Large intestine (tissue), 3 donors: ENCODE measurements at regions not wholly inside any gene's neighbourhood (a gene's known extent, or its start where the extent isn't known, plus 50 kb on each side); places are given as distances from the start of the nearest gene placed in this dataset.
A peak's percentile ranks its signal among the peaks of the same experiment; 100 is the strongest.
"Not testable (repeated sequence)": the region's sequence is repeated elsewhere in the genome, so short reads cannot be mapped to it uniquely, and the experiment has no call there.

Experiments used
- DNase-seq, 2 donors: peaks; one replicate each; pipeline versions ENCODE4 v3.0.0 to v3.0.0-alpha.2; 2013
- H3K27ac ChIP-seq: one replicate; pipeline ENCODE4 v1.5.1; 2013; ENCODE audit warnings: low read length
- H3K27me3 ChIP-seq: 2 replicates; pipeline ENCODE4 v1.6.1; 2013; ENCODE audit warnings: low read length; ENCODE audit not compliant: control insufficient read depth, insufficient read depth
- H3K36me3 ChIP-seq: 2 replicates; pipeline ENCODE4 v1.6.1; 2013; ENCODE audit warnings: low read length; ENCODE audit not compliant: control insufficient read depth, insufficient read depth
- H3K4me1 ChIP-seq: one replicate; pipeline ENCODE4 v1.6.1; 2013; ENCODE audit warnings: low read length; ENCODE audit not compliant: control insufficient read depth, insufficient read depth
- H3K4me3 ChIP-seq: one replicate; pipeline ENCODE4 v1.5.1; 2013; ENCODE audit warnings: low read length
- H3K9me3 ChIP-seq: one replicate; pipeline ENCODE4 v1.6.1; 2013; ENCODE audit warnings: mild to moderate bottlenecking, low read depth, low read length, moderate library complexity; ENCODE audit not compliant: control insufficient read depth
- WGBS: methylation state at CpG from one replicate; pipeline ENCODE4 v1.1.5; 2013; ENCODE audit warnings: low lambda C conversion rate; ENCODE audit not compliant: insufficient coverage; 5-methylcytosine and 5-hydroxymethylcytosine counted together

- not testable (repeated sequence) for H3K27ac ChIP-seq, H3K36me3 ChIP-seq, H3K27me3 ChIP-seq, H3K9me3 ChIP-seq, H3K4me3 ChIP-seq, H3K4me1 ChIP-seq
- peak; percentile 31 to 50 for DNase-seq
- no CpG with 5 or more reads among the region's 6 CpGs for WGBS
Measured at GRCh38 chr2:87496036-87497006, 251.6 kb upstream of the PLGLB2 start.

- not testable (repeated sequence) for H3K27ac ChIP-seq, H3K4me1 ChIP-seq
- no CpG with 5 or more reads among the region's 3 CpGs for WGBS
Measured at GRCh38 chr2:87497135-87497534, 250.8 kb upstream of the PLGLB2 start.

GRCh38 chr2:87497700-87498099 lies 250.2 kb upstream of the PLGLB2 start:
- WGBS = no CpG with 5 or more reads among the region's 4 CpGs
- not testable (repeated sequence) for H3K4me3 ChIP-seq, H3K36me3 ChIP-seq, H3K4me1 ChIP-seq, DNase-seq, H3K27ac ChIP-seq, H3K27me3 ChIP-seq, H3K9me3 ChIP-seq

More at GRCh38 chr2:87497135-87497534, 250.8 kb upstream of the PLGLB2 start:
- H3K9me3 ChIP-seq, H3K36me3 ChIP-seq, DNase-seq, H3K27me3 ChIP-seq, H3K4me3 ChIP-seq: not testable (repeated sequence)

- H3K4me3 ChIP-seq, H3K9me3 ChIP-seq, H3K27me3 ChIP-seq, H3K36me3 ChIP-seq, H3K27ac ChIP-seq, H3K4me1 ChIP-seq, DNase-seq: not testable (repeated sequence)
- WGBS = no CpG with 5 or more reads among the region's 12 CpGs
Measured at GRCh38 chr2:87498169-87498853, 249.6 kb upstream of the PLGLB2 start.

GRCh38 chr2:87498854-87499238 lies 249.0 kb upstream of the PLGLB2 start:
- no CpG with 5 or more reads among the region's 7 CpGs for WGBS
- not testable (repeated sequence) for H3K9me3 ChIP-seq, H3K27ac ChIP-seq, DNase-seq, H3K4me3 ChIP-seq, H3K27me3 ChIP-seq, H3K4me1 ChIP-seq, H3K36me3 ChIP-seq

GRCh38 chr2:87499860-87500259 lies 248.0 kb upstream of the PLGLB2 start:
- H3K4me1 ChIP-seq, H3K36me3 ChIP-seq, H3K4me3 ChIP-seq, H3K27me3 ChIP-seq, H3K9me3 ChIP-seq, H3K27ac ChIP-seq, DNase-seq: not testable (repeated sequence)
- WGBS = no CpG with 5 or more reads among the region's 6 CpGs

- H3K9me3 ChIP-seq, H3K36me3 ChIP-seq, H3K4me1 ChIP-seq, H3K4me3 ChIP-seq, DNase-seq, H3K27ac ChIP-seq, H3K27me3 ChIP-seq: not testable (repeated sequence)
Measured at GRCh38 chr2:87500421-87500820, 247.5 kb upstream of the PLGLB2 start.

GRCh38 chr2:87500951-87501350 lies 246.9 kb upstream of the PLGLB2 start:
- H3K4me1 ChIP-seq, H3K4me3 ChIP-seq, H3K27ac ChIP-seq, H3K9me3 ChIP-seq, H3K27me3 ChIP-seq, DNase-seq, H3K36me3 ChIP-seq: not testable (repeated sequence)
- no CpG with 5 or more reads among the region's 11 CpGs for WGBS

- not testable (repeated sequence) for H3K27me3 ChIP-seq, H3K27ac ChIP-seq, DNase-seq, H3K9me3 ChIP-seq, H3K4me3 ChIP-seq, H3K4me1 ChIP-seq, H3K36me3 ChIP-seq
- no CpG with 5 or more reads among the region's 5 CpGs for WGBS
Measured at GRCh38 chr2:87502948-87503347, 244.9 kb upstream of the PLGLB2 start.

- WGBS = no CpG with 5 or more reads among the region's 3 CpGs
- H3K4me1 ChIP-seq, DNase-seq, H3K27me3 ChIP-seq, H3K27ac ChIP-seq, H3K4me3 ChIP-seq, H3K9me3 ChIP-seq, H3K36me3 ChIP-seq: not testable (repeated sequence)
Measured at GRCh38 chr2:87505239-87505638, 242.6 kb upstream of the PLGLB2 start.

GRCh38 chr2:87505909-87506308 lies 242.0 kb upstream of the PLGLB2 start:
- H3K4me3 ChIP-seq, H3K27me3 ChIP-seq, H3K4me1 ChIP-seq, H3K36me3 ChIP-seq, DNase-seq, H3K27ac ChIP-seq, H3K9me3 ChIP-seq: not testable (repeated sequence)
- no CpG with 5 or more reads among the region's 3 CpGs for WGBS
